Osteoblast (primary cell): ENCODE measurements at regions not wholly inside any gene's neighbourhood (a gene's known extent, or its start where the extent isn't known, plus 50 kb on each side); places are given as distances from the start of the nearest gene placed in this dataset.

Experiments
- DNase-seq: peaks from one replicate; pipeline ENCODE4 v3.0.0; 2011; ENCODE audit warnings: low spot score, mixed read lengths; ENCODE audit not compliant: insufficient read length; ENCODE audit errors: missing footprints
- H2AFZ ChIP-seq: 2 replicates; pipeline ENCODE4 v1.6.0; 2011; ENCODE audit warnings: mild to moderate bottlenecking, low read length
- H3K27ac ChIP-seq: 2 replicates; pipeline ENCODE4 v1.5.1; 2011; ENCODE audit warnings: mild to moderate bottlenecking, low read depth, low read length, moderate library complexity
- H3K27me3 ChIP-seq: 2 replicates; pipeline ENCODE4 v1.6.0; 2012; ENCODE audit warnings: mild to moderate bottlenecking, control low read depth, inconsistent platforms, low read length, moderate library complexity; ENCODE audit not compliant: insufficient read depth
- H3K36me3 ChIP-seq: 2 replicates; pipeline ENCODE4 v1.5.1; 2011; ENCODE audit warnings: mild to moderate bottlenecking, low read length, control low read depth, moderate library complexity; ENCODE audit not compliant: insufficient read depth
- H3K4me1 ChIP-seq: 2 replicates; pipeline ENCODE4 v1.5.1; 2011; ENCODE audit warnings: mild to moderate bottlenecking, low read length, control low read depth, moderate library complexity; ENCODE audit not compliant: insufficient read depth
- H3K4me2 ChIP-seq: 2 replicates; pipeline ENCODE4 v1.6.0; 2011; ENCODE audit warnings: mild to moderate bottlenecking, low read length; ENCODE audit not compliant: insufficient read depth
- H3K4me3 ChIP-seq: fragments of 200-600 bp; sonication (generic); 3 replicates; pipeline ENCODE4 v1.5.1; 2012; ENCODE audit warnings: mild to moderate bottlenecking, low read length, inconsistent platforms; ENCODE audit not compliant: insufficient read depth
- H3K79me2 ChIP-seq: 2 replicates; pipeline ENCODE4 v1.6.0; 2012; ENCODE audit warnings: mild to moderate bottlenecking, low read length, control low read depth, inconsistent platforms; ENCODE audit not compliant: insufficient read depth
- H3K9me3 ChIP-seq: 2 replicates; pipeline ENCODE4 v1.5.1; 2011; ENCODE audit warnings: low read depth, low read length, control low read depth
- H4K20me1 ChIP-seq: 2 replicates; pipeline ENCODE4 v1.6.0; 2012; ENCODE audit warnings: mild to moderate bottlenecking, low read length, control low read depth; ENCODE audit not compliant: insufficient read depth
- TF ChIP-seq, protein P1 (sequence below): IDR thresholded peaks from 2 replicates; pipeline ENCODE4 v1.5.1; 2011; ENCODE audit warnings: mild to moderate bottlenecking, low read depth, low read length, moderate library complexity; ENCODE audit errors: extremely low read depth

DNA sequence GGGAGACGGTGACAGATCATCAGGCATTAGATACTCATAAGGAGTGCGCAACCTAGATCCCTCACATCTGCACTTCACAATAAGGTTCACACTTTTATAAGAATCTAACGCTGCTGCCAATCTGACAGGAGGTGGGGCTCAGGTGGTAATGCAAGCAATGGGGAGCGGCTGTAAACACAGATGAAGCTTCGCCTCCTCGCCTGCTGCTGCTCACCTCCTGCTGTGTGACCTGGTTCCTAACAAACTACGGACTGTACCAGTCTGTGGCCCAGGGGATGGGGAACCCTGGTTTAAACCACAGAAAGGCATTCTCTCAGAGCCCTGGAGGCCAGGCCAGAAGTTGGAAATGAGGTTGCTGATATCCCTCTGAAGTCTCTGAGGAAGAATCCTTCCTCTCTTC, 323.6 kb downstream of the DRD1 start:
- H4K20me1 ChIP-seq = no peaks in the 10 kb centered on the region
- TF ChIP-seq, protein P1, sequence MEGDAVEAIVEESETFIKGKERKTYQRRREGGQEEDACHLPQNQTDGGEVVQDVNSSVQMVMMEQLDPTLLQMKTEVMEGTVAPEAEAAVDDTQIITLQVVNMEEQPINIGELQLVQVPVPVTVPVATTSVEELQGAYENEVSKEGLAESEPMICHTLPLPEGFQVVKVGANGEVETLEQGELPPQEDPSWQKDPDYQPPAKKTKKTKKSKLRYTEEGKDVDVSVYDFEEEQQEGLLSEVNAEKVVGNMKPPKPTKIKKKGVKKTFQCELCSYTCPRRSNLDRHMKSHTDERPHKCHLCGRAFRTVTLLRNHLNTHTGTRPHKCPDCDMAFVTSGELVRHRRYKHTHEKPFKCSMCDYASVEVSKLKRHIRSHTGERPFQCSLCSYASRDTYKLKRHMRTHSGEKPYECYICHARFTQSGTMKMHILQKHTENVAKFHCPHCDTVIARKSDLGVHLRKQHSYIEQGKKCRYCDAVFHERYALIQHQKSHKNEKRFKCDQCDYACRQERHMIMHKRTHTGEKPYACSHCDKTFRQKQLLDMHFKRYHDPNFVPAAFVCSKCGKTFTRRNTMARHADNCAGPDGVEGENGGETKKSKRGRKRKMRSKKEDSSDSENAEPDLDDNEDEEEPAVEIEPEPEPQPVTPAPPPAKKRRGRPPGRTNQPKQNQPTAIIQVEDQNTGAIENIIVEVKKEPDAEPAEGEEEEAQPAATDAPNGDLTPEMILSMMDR = no peak
- H3K4me1 ChIP-seq = no peaks in the 10 kb centered on the region

DNA sequence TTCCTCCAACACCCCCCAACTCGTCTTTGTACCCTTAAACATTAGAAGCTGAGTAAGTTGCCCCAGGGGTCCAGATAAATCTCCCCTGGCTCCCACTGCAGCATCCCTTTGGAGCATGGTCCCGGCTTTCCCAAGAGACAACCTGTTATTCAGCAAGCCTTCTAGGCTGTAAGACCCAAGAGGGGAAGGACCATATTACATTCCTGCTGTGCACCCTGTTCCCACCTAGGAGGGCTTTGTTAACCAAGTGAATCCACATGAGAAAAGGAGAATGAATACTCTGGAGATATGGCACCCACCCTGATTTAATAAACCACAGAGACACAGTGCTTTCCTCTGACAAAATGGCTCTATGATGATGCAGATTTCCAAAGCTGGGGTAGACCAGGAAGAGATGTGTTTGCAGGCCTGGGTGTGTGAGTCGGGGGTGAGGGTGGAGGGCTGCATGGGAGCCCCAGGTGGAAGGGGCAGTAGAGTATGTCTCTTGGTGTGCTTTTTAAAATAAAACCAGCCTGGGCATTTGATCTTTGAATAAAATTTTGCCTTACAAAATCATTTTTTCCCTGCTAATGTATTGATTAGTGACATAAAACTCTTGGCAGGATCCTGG, 325.2 kb downstream of the DRD1 start:
- H3K27me3 ChIP-seq = no peaks in the 10 kb centered on the region
- H3K9me3 ChIP-seq = peaks cover 2% of the 10 kb centered on the region
- H3K36me3 ChIP-seq = no peaks in the 10 kb centered on the region
- H3K4me3 ChIP-seq = no peak overlapping the region
- no peak overlapping the region for H3K4me2 ChIP-seq
- no peak overlapping the region for H2AFZ ChIP-seq
- no peak for DNase-seq
- H3K4me1 ChIP-seq = no peaks in the 10 kb centered on the region
- H3K79me2 ChIP-seq = no peaks in the 10 kb centered on the region
- no peak overlapping the region for H3K27ac ChIP-seq
- no peaks in the 10 kb centered on the region for H4K20me1 ChIP-seq
- TF ChIP-seq, protein P1 = no peak

More for the DNA sequence above, 323.6 kb downstream of the DRD1 start:
- no peaks in the 10 kb centered on the region for H3K79me2 ChIP-seq
- no peaks in the 10 kb centered on the region for H3K36me3 ChIP-seq
- no peak for DNase-seq
- no peak overlapping the region for H2AFZ ChIP-seq
- no peaks in the 10 kb centered on the region for H3K9me3 ChIP-seq
- H3K27me3 ChIP-seq = no peaks in the 10 kb centered on the region
- H3K4me3 ChIP-seq = no peak overlapping the region
- H3K27ac ChIP-seq = no peak overlapping the region
- no peak overlapping the region for H3K4me2 ChIP-seq

DNA sequence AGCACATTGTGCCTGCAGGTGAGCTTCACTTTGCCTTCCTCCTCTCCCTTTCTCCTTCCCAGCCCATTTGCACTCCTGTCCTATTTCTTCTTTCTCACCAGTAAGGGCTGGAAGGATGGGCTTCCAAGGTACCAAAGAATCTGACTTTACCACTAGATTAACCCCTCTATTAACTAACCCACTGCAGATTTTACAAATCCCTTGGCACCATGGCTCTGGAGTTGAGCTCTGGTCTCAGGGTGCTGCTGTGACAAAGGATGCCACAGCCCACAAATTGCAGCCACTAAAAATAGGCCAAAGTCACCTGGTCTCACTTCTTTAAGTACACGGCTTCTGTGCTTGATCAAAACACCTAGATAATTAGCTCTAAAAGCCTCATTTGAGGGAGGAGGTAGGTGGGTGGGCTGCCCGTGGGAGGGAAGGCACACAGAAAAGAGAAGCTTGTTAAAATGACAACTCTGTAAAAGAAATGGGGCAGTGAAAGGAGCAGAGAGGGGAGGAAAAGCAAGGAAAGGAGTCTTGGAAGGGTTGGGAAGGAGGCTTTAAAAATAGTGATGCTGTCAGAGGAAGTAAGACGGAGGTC, 327.4 kb downstream of the DRD1 start:
- Histone ChIP-seq H3K27me3 (no peaks in the 10 kb centered on the region), H3K27ac (no peak overlapping the region), H3K4me3 (no peak overlapping the region), H3K79me2 (no peaks in the 10 kb centered on the region), H2AFZ (no peak overlapping the region), H3K4me1 (no peaks in the 10 kb centered on the region), H3K36me3 (no peaks in the 10 kb centered on the region), H4K20me1 (no peaks in the 10 kb centered on the region), H3K4me2 (no peak overlapping the region), H3K9me3 (peaks cover 2% of the 10 kb centered on the region)
- no peak for DNase-seq
- TF ChIP-seq, protein P1 = no peak

DNA sequence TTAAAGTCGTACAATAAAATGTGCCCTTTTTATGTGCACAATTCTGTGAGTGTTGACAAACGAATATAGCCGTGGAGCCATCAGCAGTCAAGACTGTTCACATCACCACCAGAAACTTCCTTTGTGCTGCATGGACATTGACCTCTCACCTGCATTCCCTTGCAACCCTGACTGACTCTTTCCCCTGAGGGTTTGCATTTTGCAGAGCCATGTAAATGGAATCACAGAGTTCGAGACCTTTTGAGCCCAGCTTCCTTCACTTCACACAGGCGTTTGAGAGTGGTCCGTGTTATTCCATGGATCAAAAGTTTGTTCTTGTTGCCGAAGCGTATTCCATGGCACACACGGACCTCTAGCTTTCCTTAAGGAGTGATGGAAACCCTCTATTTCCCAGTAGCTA, 328.2 kb downstream of the DRD1 start:
- Histone ChIP-seq H4K20me1 (no peaks in the 10 kb centered on the region), H3K9me3 (peaks cover 2% of the 10 kb centered on the region), H3K79me2 (no peaks in the 10 kb centered on the region), H3K4me1 (no peaks in the 10 kb centered on the region), H2AFZ (no peak overlapping the region), H3K27me3 (no peaks in the 10 kb centered on the region), H3K36me3 (no peaks in the 10 kb centered on the region), H3K4me2 (no peak overlapping the region), H3K4me3 (no peak overlapping the region), H3K27ac (no peak overlapping the region)
- DNase-seq = no peak
- TF ChIP-seq, protein P1 = no peak
